Fibroblast of pulmonary artery (primary cell): ENCODE measurements at regions not wholly inside any gene's neighbourhood (a gene's known extent, or its start where the extent isn't known, plus 50 kb on each side); places are given as distances from the start of the nearest gene placed in this dataset.

Experiments used
- DNase-seq: peaks from one replicate; pipeline ENCODE4 v3.0.0-alpha.2; 2010; ENCODE audit warnings: low read depth
- H3K4me3 ChIP-seq: replicated peaks from 2 replicates; pipeline ENCODE4 v1.5.1; 2011; ENCODE audit warnings: low read depth, mild to moderate bottlenecking, control low read depth, low read length, moderate library complexity
- TF ChIP-seq, protein P1 (sequence below): IDR thresholded peaks from 2 replicates; pipeline ENCODE4 v1.5.1; 2011; ENCODE audit warnings: mild to moderate bottlenecking, control low read depth, low read length, inconsistent platforms; ENCODE audit errors: missing control alignments

DNA sequence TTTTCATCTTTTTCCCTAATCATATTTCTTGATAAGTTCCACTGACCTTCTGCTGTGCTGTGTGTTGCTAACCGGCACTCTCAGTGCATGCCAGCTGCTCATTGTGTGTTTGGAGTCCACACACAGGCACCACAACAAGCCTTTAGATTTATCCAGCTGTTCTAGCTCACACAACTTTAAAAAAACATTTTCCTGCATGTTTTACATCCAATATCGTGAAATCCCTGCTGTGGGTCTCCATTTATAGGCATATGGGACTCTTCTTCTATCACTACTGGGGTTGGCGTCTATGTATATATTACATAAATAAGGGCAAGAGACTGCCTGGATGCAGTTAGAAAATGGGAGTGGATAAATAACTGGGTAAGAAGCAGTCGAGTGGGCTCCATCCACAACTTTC lies 183.6 kb upstream of the ADARB2 start:
- TF ChIP-seq, protein P1, sequence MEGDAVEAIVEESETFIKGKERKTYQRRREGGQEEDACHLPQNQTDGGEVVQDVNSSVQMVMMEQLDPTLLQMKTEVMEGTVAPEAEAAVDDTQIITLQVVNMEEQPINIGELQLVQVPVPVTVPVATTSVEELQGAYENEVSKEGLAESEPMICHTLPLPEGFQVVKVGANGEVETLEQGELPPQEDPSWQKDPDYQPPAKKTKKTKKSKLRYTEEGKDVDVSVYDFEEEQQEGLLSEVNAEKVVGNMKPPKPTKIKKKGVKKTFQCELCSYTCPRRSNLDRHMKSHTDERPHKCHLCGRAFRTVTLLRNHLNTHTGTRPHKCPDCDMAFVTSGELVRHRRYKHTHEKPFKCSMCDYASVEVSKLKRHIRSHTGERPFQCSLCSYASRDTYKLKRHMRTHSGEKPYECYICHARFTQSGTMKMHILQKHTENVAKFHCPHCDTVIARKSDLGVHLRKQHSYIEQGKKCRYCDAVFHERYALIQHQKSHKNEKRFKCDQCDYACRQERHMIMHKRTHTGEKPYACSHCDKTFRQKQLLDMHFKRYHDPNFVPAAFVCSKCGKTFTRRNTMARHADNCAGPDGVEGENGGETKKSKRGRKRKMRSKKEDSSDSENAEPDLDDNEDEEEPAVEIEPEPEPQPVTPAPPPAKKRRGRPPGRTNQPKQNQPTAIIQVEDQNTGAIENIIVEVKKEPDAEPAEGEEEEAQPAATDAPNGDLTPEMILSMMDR, result no peak
- DNase-seq, result no peak
- H3K4me3 ChIP-seq, result no peak overlapping the region

DNA sequence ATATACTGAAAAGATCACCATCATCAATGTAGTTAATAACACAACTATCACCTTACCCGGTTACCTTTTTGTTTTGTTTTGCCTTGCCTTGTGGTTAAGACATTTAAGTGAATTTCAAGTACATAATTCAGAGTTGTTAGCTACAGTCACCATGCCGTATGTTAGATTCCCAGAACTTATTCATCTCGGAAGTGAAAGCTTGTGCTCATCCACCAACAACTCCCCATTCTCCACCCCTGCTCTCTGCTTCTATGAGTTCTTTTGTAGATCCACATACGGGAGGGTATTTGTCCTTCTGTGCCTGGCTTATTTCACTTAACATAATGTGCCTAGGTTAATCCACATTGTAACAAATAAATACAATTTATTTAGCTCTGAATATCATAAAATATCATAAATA lies 182.8 kb upstream of the ADARB2 start:
- H3K4me3 ChIP-seq, result no peak overlapping the region
- DNase-seq, result no peak
- TF ChIP-seq, protein P1, result no peak

DNA sequence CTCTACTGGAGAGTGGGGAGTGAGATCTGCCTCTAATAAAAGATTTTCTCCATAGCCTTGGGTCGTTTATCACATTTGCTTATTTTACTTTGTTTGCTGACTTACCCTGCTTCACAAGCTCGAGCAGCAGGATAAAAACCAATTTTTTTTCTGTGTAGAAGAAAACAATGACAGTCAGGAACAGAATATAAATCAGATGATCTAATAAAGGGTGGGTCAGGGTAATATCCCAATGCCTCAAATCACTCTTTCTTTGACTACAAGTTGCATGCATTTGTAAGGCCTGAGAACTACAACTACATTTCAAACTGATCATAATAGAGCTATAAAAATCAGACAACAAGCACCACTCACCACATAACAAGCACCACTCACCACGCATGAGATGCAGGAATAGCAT lies 174.4 kb upstream of the ADARB2 start:
- DNase-seq, result no peak
- TF ChIP-seq, protein P1, result no peak
- no peak overlapping the region for H3K4me3 ChIP-seq

DNA sequence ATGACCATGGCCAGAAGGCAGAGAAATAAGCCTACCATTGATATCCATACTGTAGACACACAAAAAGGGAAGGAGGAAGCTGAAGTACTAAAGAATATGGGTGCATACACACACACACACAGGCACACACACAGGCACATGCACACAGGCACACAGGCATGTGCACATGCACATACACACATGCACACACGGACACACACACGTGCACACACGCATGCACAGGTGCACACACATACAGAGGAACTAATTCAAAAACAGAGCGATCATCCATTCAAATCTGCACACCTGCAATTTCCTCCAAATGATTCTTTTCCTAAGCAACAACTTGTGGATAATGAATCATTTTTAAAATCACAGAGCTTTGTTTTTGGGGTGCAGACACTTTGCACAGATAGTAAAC lies 166.7 kb upstream of the ADARB2 start:
- H3K4me3 ChIP-seq, result no peak overlapping the region
- TF ChIP-seq, protein P1, result no peak
- DNase-seq, result no peak

DNA sequence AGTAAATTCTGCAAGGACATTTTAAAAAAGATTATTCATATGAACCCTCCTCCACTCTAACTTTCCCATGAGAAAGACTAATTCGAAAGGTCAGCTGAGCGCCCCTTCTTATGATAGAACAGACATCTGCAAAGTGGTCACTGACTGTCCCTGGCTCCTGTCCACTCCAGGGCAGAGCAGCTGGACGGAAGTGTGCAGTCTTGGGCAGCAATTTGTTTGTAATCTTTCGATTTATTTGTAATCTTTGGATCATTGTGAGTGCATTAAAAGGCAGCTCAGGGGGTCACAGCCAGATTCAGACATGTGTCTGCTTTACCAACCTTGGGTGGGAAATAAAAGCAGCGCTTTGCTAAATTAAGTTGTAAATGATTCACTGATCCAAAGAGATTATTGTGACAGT lies 158.8 kb upstream of the ADARB2 start:
- DNase-seq, result no peak
- H3K4me3 ChIP-seq, result no peak overlapping the region
- TF ChIP-seq, protein P1, result no peak

DNA sequence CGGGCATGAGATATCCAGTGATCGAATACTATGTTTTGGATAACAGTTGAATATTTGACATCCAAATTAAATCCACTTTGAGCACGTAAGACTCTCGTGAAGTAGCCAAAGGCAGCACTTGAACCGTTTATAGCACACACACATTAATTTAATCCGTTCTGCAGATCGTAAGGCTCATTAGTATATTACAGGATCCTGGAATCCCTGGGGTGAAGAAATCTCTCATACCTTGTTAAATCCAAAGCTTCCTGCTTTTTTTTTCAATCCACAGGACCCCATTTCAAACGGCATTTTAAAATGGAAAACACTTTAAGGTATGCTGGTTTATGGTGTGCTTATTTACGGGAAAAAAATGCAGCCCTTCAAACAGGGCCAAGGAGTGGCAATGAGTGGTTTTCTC lies 158.4 kb upstream of the ADARB2 start:
- H3K4me3 ChIP-seq, result no peak overlapping the region
- TF ChIP-seq, protein P1, result no peak
- DNase-seq, result no peak

DNA sequence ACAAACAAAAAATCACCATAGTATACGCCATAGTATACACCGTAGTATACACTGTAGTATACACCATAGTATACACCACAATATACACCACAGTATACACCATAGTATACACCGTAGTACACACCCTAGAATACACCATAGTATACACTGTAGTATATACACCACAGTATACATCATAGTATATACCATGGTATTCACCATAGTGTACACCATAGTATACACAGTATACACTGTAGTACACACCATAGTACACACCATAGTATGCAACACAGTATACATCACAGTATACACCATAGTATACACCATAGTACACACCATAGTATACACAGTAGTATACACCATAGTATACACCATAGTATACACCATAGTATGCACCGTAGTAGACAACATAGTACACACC lies 157.6 kb upstream of the ADARB2 start:
- no peak for DNase-seq
- no peak overlapping the region for H3K4me3 ChIP-seq
- TF ChIP-seq, protein P1, result no peak
